ENCODE measurements at regions not wholly inside any gene's neighbourhood (a gene's known extent, or its start where the extent isn't known, plus 50 kb on each side); places are given as distances from the start of the nearest gene placed in this dataset.

GRCh38 chr21:17440969-17441368 lies 71.9 kb upstream of the CXADR start:
- H3K27ac Mint-ChIP-seq, result no peak overlapping the region
- Histone ChIP-seq H3K4me3 (no peak overlapping the region), H3K4me2 (no peak overlapping the region), H3K9me2 (ENCODE audit: insufficient read depth) (no peaks in the 10 kb centered on the region), H3K36me3 (ENCODE audit: insufficient read depth) (no peaks in the 10 kb centered on the region), H4K20me1 (replicated peaks; ENCODE audit: insufficient read depth) (no peaks in the 10 kb centered on the region), H3F3A (replicated peaks; ENCODE audit: low read depth) (no peaks in the 10 kb centered on the region), H3K79me2 (replicated peaks; ENCODE audit: insufficient read depth) (no peaks in the 10 kb centered on the region), H3K4me1 (ENCODE audit: insufficient read depth) (peaks cover 15% of the 10 kb centered on the region), H3K27ac (ENCODE audit: low read depth) (no peak overlapping the region), H2AFZ (no peak overlapping the region), H3K27me3 (ENCODE audit: insufficient read depth) (no peaks in the 10 kb centered on the region)
- no peak overlapping the region for H3K4me3 Mint-ChIP-seq
- H3K9me3 Mint-ChIP-seq, result no peaks in the 10 kb centered on the region
- peaks cover 39% of the 10 kb centered on the region for H3K4me1 Mint-ChIP-seq
- TF ChIP-seq ZNF114 (CRISPR knock-in tag; IDR thresholded peaks at IDR 0.05) (no peak), JUNB (IDR thresholded peaks at IDR 0.05; ENCODE audit: unreplicated experiment) (no peak), NANOG (IDR thresholded peaks at IDR 0.05; ENCODE audit: borderline replicate concordance) (no peak), EZH2phosphoT487 (IDR thresholded peaks at IDR 0.05; ENCODE audit: unreplicated experiment) (no peak), ZNF331 (CRISPR knock-in tag; IDR thresholded peaks at IDR 0.05; ENCODE audit: low read depth) (no peak), POLR2AphosphoS5 (IDR thresholded peaks at IDR 0.05; ENCODE audit: low read depth) (no peak), ZNF462 (CRISPR knock-in tag; IDR thresholded peaks at IDR 0.05) (no peak), REST (IDR thresholded peaks at IDR 0.05; ENCODE audit: unreplicated experiment) (no peak), STAT1 (IDR thresholded peaks at IDR 0.05; ENCODE audit: unreplicated experiment) (no peak), CTCF (conservative IDR thresholded peaks at IDR 0.05; ENCODE audit: low read depth in 2 of 2) (no peak), EZH2 (IDR thresholded peaks at IDR 0.05; ENCODE audit: low read depth, unreplicated experiment) (no peak), ETS1 (IDR thresholded peaks at IDR 0.05) (no peak)
- no peaks in the 10 kb centered on the region for H3K36me3 Mint-ChIP-seq (ENCODE audit: low read depth)
- H3K27me3 Mint-ChIP-seq (ENCODE audit: insufficient read depth, low read depth, poor library complexity), result peaks cover 9% of the 10 kb centered on the region
- DNase-seq (ENCODE audit: low spot score) (no peak), ATAC-seq (no peak)

Data from GM23338 (cell line).